GM10266 (cell line): ENCODE measurements at regions not wholly inside any gene's neighbourhood (a gene's known extent, or its start where the extent isn't known, plus 50 kb on each side); places are given as distances from the start of the nearest gene placed in this dataset.

Source experiments
- DNase-seq: peaks from one replicate; pipeline ENCODE4 v3.0.0; 2012; ENCODE audit errors: extremely low spot score
- CTCF ChIP-seq: IDR thresholded peaks from 2 replicates; pipeline ENCODE4 v1.5.1; 2012; ENCODE audit warnings: mild to moderate bottlenecking, low read depth; ENCODE audit not compliant: control insufficient read depth, insufficient read depth; ENCODE audit errors: missing control alignments

GRCh38 chr22:49519117-49519737 is 308.4 kb downstream of the BRD1 start:
- no peak for TF ChIP-seq CTCF
- DNase-seq, result no peak

GRCh38 chr22:49518436-49518970 is 309.2 kb downstream of the BRD1 start:
- no peak for TF ChIP-seq CTCF
- no peak for DNase-seq

- TF ChIP-seq CTCF, result no peak
- DNase-seq, result no peak
Observed at GRCh38 chr22:49517667-49518185, 309.9 kb downstream of the BRD1 start.

- no peak for TF ChIP-seq CTCF
Observed at GRCh38 chr22:49517211-49517610, 310.5 kb downstream of the BRD1 start.

GRCh38 chr22:49515475-49515874 is 312.2 kb downstream of the BRD1 start:
- no peak for TF ChIP-seq CTCF
- no peak for DNase-seq

More at GRCh38 chr22:49517211-49517610, 310.5 kb downstream of the BRD1 start:
- DNase-seq, result no peak

GRCh38 chr22:49514641-49515040 is 313.0 kb downstream of the BRD1 start:
- no peak for DNase-seq
- no peak for TF ChIP-seq CTCF

GRCh38 chr22:49514211-49514610 is 313.5 kb downstream of the BRD1 start:
- no peak for DNase-seq
- TF ChIP-seq CTCF, result no peak
